ENCODE measurements at regions not wholly inside any gene's neighbourhood (a gene's known extent, or its start where the extent isn't known, plus 50 kb on each side); places are given as distances from the start of the nearest gene placed in this dataset.

- DNase-seq, result no peak
These were observed 263.7 kb downstream of the IPMK start for GRCh38 chr10:58003945-58004344.

DNA sequence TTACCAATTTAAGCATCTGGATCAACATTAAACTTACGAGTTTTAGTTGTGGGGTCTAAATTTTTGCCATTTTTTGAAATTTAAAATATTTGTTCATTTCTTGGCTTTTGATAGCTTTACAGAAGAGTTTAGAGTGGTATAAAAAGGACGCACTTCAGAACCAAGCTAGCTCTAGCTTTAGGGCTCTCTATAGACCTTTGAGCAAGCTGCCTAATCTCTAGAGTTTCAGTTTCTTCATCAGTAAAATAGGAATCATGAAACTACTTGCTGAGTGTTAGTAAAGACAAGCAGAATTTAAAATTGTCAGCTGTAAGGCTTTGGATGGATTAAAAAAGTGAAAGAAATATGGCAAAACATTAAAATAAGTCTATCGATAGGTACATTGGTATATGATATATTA lies 266.5 kb downstream of the IPMK start:
- DNase-seq, result no peak

- DNase-seq, result no peak
These were observed 271.2 kb downstream of the IPMK start for GRCh38 chr10:57996536-57996935.

DNA sequence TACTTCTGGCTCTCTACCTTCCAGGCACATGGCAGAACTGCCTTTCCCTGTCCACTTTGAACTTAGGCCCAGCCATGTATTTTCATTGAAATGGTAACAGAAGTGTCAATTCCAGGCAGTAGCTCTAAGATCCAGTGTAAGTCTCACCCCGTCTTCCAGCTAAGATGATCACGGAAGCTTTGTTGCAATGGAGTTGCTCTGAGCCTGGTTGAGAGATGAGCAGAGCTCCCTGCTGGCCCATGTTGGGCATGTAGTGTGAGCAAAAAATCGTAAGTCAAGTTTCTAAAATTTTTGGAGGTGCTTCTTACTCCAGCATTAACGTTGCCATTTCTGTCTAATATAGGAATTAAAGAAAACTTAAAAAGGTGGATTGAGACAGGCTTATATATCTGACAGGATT lies 274.4 kb downstream of the IPMK start:
- no peak for DNase-seq

- no peak for DNase-seq
These were observed 275.2 kb downstream of the IPMK start for GRCh38 chr10:57992321-57993077.

GRCh38 chr10:57988964-57989363 lies 278.7 kb downstream of the IPMK start:
- DNase-seq, result no peak

DNA sequence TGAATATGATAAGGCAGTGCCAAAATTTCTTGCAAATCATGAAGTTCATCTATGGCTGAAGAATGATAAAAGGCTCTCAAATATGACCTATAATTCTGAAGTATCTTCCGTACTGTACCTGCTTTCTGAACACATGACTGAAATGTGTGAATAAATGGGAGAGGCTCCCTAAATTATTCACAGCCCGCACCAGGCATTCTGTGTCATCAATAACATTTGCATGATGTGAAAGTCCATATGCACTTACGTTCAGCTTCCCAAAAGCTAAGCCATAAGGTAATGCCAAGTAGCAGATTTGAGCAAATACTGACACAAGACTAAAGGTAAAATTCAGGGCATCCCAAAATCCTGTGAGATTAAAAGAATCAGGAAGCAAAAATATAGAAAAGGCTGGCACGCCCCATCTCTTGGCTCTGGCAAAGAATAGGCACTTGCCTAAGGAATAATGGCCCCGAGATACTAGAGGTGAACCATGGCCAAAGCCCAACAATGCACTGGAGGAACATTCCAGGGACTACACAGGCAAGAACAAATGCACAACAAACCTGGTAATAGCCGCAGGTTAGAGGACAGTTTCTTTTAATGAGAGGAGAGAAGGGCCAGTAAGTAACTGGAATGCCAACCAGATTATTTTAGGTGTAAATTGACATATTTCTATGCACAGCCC lies 280.5 kb downstream of the IPMK start:
- no peak for DNase-seq

DNA sequence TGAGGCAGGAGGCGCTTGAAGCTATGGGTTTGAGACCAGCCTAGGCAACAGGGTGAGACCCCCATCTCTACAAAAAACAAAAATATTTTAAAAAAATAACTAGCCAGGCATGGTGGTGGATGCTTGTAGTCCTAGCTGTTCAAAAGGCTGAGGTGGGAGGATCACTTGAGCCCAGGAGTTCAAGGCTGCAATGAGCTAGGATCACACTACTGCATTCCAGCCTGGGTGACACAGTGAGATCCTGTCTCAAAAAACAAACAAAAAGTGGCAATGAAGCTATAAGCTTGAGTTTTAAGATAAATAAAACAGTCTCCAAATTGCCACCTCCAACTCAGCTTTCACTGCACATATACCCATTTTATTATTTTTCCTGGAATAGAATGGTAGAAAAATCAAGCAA lies 281.3 kb downstream of the IPMK start:
- no peak for DNase-seq

DNA sequence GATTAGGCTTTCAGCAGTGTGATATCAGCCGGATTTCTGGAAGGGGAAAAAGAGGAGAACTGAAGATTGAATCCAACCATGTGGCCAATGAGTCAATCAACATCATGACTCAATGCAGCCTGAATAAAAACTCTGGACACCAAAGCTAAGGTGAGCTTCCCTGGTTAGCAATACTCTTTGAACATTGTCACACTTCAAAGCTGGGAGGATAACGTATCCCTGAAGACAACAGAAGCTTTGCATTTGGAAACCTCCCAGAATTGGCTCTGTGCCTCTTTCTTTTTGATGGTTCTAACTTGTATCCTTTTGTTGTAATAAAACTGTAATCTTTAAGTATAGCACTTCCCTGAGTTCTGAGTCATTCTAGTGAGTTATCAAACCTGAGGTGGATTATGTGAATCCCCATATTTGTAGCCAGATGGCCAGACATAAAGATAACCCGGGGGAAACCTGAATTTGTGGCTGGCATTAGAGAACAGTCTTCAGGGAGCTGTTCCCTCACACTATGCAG lies 284.4 kb downstream of the IPMK start:
- DNase-seq, result no peak

DNA sequence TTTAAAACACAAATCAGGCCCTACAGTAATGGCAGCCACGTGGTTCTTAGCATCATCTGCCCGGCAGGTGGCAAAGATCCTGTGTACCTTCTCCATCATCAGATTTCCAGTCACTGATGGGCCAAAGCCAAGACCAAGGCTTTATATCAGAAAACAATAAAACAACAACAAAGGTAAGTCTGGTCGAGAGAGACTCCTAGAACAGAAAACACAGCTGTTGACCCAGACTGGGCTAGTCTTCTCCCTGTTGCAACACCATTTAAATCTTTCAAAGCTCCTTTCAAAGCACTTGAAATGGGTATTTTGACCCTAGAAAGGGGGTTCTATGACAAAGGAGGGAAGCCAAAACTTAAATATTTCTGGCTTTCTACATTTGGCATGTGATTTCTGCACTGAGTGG lies 285.6 kb downstream of the IPMK start:
- no peak for DNase-seq

GRCh38 chr10:57979956-57980355 lies 287.7 kb downstream of the IPMK start:
- DNase-seq, result no peak

GRCh38 chr10:57979491-57979890 lies 288.2 kb downstream of the IPMK start:
- no peak for DNase-seq

GRCh38 chr10:57977262-57977661 lies 290.4 kb downstream of the IPMK start:
- no peak for DNase-seq

- no peak for DNase-seq
These were observed 294.2 kb downstream of the IPMK start for GRCh38 chr10:57973451-57973850.

DNA sequence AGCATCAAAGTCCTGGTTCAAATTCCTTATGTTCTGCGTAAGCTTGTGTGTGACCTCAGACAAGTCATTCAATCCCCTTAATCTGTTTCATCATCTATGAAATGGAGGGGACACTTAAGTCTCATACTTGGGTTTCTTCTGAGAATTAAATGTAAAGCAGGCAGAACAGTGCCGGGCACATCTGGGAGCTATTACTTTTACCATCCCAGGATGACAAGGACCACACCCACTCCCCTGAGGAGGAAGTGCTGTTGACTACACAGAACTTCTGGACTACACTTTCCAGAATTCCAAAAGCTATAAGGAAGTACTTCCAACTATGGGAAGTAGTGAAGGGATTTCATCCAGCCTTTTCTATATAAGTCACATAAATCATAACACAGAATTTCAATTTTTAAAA lies 294.9 kb downstream of the IPMK start:
- no peak for DNase-seq

- no peak for DNase-seq
These were observed 299.2 kb downstream of the IPMK start for GRCh38 chr10:57968328-57969016.

- no peak for DNase-seq
These were observed 303.3 kb downstream of the IPMK start for GRCh38 chr10:57964351-57964750.

- no peak for DNase-seq
These were observed 304.1 kb downstream of the IPMK start for GRCh38 chr10:57963546-57963945.

DNA sequence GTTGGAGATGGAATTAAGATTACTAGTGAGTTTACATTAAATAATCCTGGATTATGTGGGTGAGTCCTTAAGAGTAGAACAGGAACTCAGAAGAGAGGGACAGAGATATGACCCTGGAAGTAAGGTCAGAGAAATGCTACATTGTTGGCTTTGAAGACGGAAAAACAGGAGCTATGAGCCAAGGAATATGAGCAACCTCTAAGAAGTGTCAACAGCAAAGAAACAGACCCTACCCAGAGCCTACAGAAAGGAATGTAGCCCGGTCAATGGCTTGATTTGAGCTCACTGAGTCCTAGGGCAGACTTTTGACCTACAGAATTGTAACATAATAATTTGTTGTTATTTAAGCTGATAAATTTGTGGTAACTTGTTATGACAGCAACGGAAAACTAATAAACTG lies 304.9 kb downstream of the IPMK start:
- DNase-seq, result no peak

DNA sequence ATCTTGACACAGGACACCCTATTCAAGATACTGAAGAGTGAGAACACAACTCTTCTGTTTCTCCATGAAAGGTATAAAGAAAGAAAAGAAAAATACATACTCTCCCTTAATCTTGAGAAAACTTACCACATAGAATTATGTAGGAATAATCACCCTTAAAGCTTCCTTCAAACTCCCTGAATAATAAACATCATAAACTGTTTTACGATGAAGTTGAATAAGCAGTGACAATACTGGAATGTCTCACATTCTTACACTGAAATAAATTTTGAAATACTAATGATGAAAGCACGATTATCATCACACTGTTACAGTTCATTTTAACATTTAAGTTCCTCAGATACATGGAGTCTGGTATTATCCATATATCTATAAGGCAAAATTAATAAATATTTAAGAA lies 306.2 kb downstream of the IPMK start:
- DNase-seq, result no peak

DNA sequence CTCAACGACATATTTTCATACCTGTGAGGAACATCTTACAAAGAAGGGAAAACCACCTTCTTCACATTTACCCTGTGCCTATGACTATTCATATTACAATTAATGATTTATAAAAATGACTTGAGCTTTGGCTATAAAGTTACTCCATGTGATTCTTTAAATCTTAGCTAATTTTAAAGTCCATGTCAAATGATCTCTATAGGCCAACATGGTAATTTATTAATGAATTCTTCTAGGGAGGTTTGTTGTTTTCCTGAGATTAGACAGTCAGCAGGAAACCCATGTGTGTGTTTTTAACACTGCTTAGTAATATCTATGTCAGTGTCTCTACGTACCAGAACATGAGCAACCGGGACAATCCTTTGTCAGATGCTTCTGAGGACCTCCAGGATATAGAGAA lies 307.3 kb downstream of the IPMK start:
- DNase-seq, result no peak

DNA sequence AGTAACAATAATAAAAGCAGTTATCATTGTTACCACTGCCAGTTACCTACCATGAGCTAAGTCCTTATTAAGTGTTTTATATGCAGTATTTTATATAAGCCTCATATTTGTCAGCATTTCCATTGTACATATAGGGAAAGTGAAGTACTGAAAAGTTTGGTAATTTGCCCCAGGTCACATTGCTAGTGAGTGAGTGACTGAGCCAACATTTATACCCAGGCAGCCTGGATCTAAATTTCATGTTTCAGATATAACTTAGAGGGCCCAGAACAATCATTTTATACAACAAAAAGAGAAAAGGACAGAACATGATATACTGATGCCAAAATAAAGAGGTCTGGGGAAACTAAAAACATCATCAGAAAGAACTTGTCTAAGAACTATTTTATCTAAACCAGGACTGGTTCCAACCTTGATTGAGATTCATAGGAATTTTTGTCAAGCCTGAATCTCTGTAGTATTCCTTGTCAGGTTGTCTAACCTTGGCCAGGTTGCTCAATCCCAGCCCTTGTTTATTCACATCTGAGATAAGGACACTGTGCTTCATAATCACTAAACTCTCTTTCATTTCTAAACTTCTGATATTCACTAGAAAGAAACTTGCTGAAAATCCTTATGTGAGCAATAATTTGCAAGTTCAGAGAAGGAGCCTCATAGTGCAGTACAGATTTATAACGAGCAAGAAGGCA lies 308.2 kb downstream of the IPMK start:
- no peak for DNase-seq

- no peak for DNase-seq
These were observed 312.6 kb downstream of the IPMK start for GRCh38 chr10:57955076-57955475.

Measured in activated T-cell treated with anti-CD3 and anti-CD28 coated beads, Interleukin-2, amount 50 U/mL, for 48 hours (primary cell).